ENCODE measurements at regions not wholly inside any gene's neighbourhood (a gene's known extent, or its start where the extent isn't known, plus 50 kb on each side); places are given as distances from the start of the nearest gene placed in this dataset.
A peak's percentile ranks its signal among the peaks of the same experiment; 100 is the strongest.

- no peak for DNase-seq
- Histone ChIP-seq H3K27me3 (no peaks in the 10 kb centered on the region), H3K4me1 (no peaks in the 10 kb centered on the region), H3K9me3 (no peaks in the 10 kb centered on the region), H3K27ac (no peak overlapping the region), H3K4me3 (no peak overlapping the region), H3K36me3 (no peaks in the 10 kb centered on the region)
- WGBS, 2 donors = 92 to 97% methylated on average over 3 of the region's 3 CpGs
- intact Hi-C loops (cut with DNase I) = no loop called here
- TF ChIP-seq POLR2A (IDR thresholded peaks at IDR 0.05) = no peak
- no peak for TF ChIP-seq CTCF (IDR thresholded peaks at IDR 0.05)
- no peak for TF ChIP-seq POLR2AphosphoS5 (IDR thresholded peaks at IDR 0.05)
- TF ChIP-seq EP300 (IDR thresholded peaks at IDR 0.05) = no peak
Measured at GRCh38 chr12:45654002-45654665, 75.4 kb upstream of the ARID2 start.

DNA sequence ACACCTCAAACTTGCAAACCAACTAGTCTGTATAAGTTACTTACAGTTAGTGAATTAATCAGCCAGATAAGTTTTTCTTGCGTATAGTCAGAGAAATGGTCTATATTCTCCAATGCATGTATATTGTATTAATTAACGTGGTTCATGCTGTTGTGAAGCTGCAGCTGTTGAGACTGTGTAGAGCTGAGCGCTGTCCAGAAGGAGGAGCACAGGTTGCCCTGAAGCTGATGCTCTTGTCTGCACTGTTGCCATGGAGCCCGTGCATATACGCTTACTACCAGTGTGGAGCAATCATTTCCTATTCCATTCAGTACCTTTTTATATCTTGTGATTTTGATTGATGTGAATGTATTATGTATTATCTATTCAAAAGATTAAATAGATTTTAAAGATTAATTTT lies 74.3 kb upstream of the ARID2 start:
- no peak overlapping the region for H3K27ac ChIP-seq
- H3K9me3 ChIP-seq = no peaks in the 10 kb centered on the region
- no peaks in the 10 kb centered on the region for H3K27me3 ChIP-seq
- H3K36me3 ChIP-seq = no peaks in the 10 kb centered on the region
- H3K4me3 ChIP-seq = no peak overlapping the region
- DNase-seq = no peak
- H3K4me1 ChIP-seq = no peaks in the 10 kb centered on the region
- peak in 1 of 4 experiments; percentile 7 for TF ChIP-seq CTCF (IDR thresholded peaks at IDR 0.05)
- TF ChIP-seq POLR2AphosphoS5 (IDR thresholded peaks at IDR 0.05) = no peak
- TF ChIP-seq POLR2A (IDR thresholded peaks at IDR 0.05) = no peak
- TF ChIP-seq EP300 (IDR thresholded peaks at IDR 0.05) = no peak
- intact Hi-C loops (cut with DNase I) = no loop called here
- WGBS, 2 donors = 45 to 67% methylated on average over 5 of the region's 5 CpGs

- no peaks in the 10 kb centered on the region for H3K27me3 ChIP-seq
- no peak overlapping the region for H3K27ac ChIP-seq
- no peak overlapping the region for H3K4me3 ChIP-seq
- H3K9me3 ChIP-seq = no peaks in the 10 kb centered on the region
- no peak for DNase-seq
- no peaks in the 10 kb centered on the region for H3K4me1 ChIP-seq
- WGBS, 2 donors = 75 to 92% methylated on average over 2 of the region's 2 CpGs
- intact Hi-C loops (cut with DNase I) = no loop called here
- TF ChIP-seq CTCF (IDR thresholded peaks at IDR 0.05) (no peak), POLR2A (IDR thresholded peaks at IDR 0.05) (no peak), EP300 (IDR thresholded peaks at IDR 0.05) (no peak), POLR2AphosphoS5 (IDR thresholded peaks at IDR 0.05) (no peak)
- H3K36me3 ChIP-seq = no peaks in the 10 kb centered on the region
Measured at GRCh38 chr12:45655743-45656142, 73.8 kb upstream of the ARID2 start.

- no peaks in the 10 kb centered on the region for H3K27me3 ChIP-seq
- H3K4me3 ChIP-seq = no peak overlapping the region
- TF ChIP-seq EP300 (IDR thresholded peaks at IDR 0.05) (no peak), CTCF (IDR thresholded peaks at IDR 0.05) (no peak), POLR2AphosphoS5 (IDR thresholded peaks at IDR 0.05) (no peak), POLR2A (IDR thresholded peaks at IDR 0.05) (no peak)
- no peak overlapping the region for H3K27ac ChIP-seq
- WGBS, 2 donors = 78 to 83% methylated on average over 4 of the region's 4 CpGs
- intact Hi-C loops (cut with DNase I) = no loop called here
- no peaks in the 10 kb centered on the region for H3K36me3 ChIP-seq
- DNase-seq = no peak
- no peaks in the 10 kb centered on the region for H3K9me3 ChIP-seq
- H3K4me1 ChIP-seq = no peaks in the 10 kb centered on the region
Measured at GRCh38 chr12:45658020-45658419, 71.5 kb upstream of the ARID2 start.

- no peaks in the 10 kb centered on the region for H3K27me3 ChIP-seq
- no peaks in the 10 kb centered on the region for H3K4me1 ChIP-seq
- H3K27ac ChIP-seq = no peak overlapping the region
- H3K36me3 ChIP-seq = no peaks in the 10 kb centered on the region
- no peak for TF ChIP-seq POLR2AphosphoS5 (IDR thresholded peaks at IDR 0.05)
- no peak for TF ChIP-seq EP300 (IDR thresholded peaks at IDR 0.05)
- no peak for TF ChIP-seq CTCF (IDR thresholded peaks at IDR 0.05)
- TF ChIP-seq POLR2A (IDR thresholded peaks at IDR 0.05) = no peak
- intact Hi-C loops (cut with DNase I) = no loop called here
- H3K4me3 ChIP-seq = no peak overlapping the region
- DNase-seq = no peak
- H3K9me3 ChIP-seq = no peaks in the 10 kb centered on the region
- 64 to 72% methylated on average over 2 of the region's 2 CpGs for WGBS, 2 donors
Measured at GRCh38 chr12:45660330-45660729, 69.2 kb upstream of the ARID2 start.

Measured in sigmoid colon (tissue), 6 donors.